ENCODE measurements at regions not wholly inside any gene's neighbourhood (a gene's known extent, or its start where the extent isn't known, plus 50 kb on each side); places are given as distances from the start of the nearest gene placed in this dataset.

DNA sequence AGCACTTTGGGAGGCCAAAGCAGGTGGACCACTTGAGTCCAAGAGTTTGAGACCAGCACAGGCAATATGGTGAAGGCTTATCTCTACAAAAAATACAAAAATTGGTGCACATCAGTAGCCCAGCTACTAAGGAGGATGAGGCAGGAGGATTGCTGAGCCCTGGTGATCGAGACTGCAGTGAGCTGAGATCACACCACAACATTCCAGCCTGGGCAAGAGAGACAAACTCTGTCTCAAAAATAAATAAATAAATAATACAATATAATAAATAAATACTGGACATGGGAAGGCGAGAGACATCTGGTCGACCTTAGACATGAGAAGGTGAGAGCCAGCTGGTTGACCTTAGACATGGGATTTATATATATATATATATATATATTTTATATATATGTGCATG lies 119.8 kb upstream of the SLC38A4 start:
- DNase-seq (ENCODE audit: low read depth) = no peak
- TF ChIP-seq, protein P1, sequence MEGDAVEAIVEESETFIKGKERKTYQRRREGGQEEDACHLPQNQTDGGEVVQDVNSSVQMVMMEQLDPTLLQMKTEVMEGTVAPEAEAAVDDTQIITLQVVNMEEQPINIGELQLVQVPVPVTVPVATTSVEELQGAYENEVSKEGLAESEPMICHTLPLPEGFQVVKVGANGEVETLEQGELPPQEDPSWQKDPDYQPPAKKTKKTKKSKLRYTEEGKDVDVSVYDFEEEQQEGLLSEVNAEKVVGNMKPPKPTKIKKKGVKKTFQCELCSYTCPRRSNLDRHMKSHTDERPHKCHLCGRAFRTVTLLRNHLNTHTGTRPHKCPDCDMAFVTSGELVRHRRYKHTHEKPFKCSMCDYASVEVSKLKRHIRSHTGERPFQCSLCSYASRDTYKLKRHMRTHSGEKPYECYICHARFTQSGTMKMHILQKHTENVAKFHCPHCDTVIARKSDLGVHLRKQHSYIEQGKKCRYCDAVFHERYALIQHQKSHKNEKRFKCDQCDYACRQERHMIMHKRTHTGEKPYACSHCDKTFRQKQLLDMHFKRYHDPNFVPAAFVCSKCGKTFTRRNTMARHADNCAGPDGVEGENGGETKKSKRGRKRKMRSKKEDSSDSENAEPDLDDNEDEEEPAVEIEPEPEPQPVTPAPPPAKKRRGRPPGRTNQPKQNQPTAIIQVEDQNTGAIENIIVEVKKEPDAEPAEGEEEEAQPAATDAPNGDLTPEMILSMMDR (IDR thresholded peaks at IDR 0.05; ENCODE audit: low read depth, low read length, missing control alignments) = no peak
- H3K4me3 ChIP-seq (ENCODE audit: low read depth, low read length) = no peak overlapping the region
- in situ Hi-C loops (cut with HindIII; ENCODE audit: low sequenced_read_pairs) = no loop called here

DNA sequence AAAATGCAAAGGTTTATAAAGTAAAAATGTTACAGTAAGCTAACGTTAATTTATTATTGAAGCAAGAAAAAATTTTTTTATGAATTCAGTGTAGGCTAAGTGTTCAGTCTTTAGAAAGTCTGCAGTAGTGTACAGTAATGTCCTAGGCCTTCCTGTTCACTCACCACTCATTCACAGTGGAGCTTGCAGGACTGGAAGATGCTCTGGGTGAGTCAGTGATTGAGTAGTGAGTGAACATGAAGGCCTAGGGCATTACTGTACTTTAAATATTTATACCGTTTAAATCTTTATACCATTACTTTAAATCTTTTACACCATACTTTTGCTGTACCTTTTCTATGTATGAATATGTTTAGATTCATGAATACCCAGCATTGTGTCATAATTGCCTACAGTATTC lies 120.3 kb upstream of the SLC38A4 start:
- H3K4me3 ChIP-seq (ENCODE audit: low read depth, low read length) = no peak overlapping the region
- no peak for DNase-seq (ENCODE audit: low read depth)
- TF ChIP-seq, protein P1 (IDR thresholded peaks at IDR 0.05; ENCODE audit: low read depth, low read length, missing control alignments) = no peak
- in situ Hi-C loops (cut with HindIII; ENCODE audit: low sequenced_read_pairs) = no loop called here

DNA sequence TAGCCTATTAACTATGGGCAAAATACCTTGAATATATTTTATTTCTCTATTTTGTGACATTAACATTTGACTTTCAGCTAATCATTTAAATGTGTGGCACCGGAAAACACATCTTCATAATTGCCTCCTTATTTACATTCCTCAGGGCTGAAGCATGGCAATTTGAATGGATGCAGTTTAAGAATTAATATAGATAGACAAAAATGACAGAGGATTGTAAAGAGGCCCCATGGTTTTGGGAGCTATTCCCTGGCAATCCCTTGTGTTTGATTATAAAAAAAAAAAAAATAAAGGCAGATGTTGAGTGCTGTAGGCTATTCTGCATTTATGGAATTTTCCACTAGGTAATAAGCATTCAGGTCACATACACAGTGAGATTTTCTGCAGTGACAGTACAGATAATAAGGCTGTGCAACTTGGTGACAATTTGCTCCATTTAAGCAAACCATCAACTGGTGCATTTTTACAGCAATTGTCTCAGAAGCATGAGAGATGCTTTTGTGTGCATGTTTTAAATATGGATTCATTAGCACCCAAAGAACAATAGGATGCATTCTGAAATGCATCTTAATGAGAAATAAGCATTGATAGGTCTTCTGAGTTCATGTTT lies 123.2 kb upstream of the SLC38A4 start:
- TF ChIP-seq, protein P1 (IDR thresholded peaks at IDR 0.05; ENCODE audit: low read depth, low read length, missing control alignments) = no peak
- H3K4me3 ChIP-seq (ENCODE audit: low read depth, low read length) = no peak overlapping the region
- in situ Hi-C loops (cut with HindIII; ENCODE audit: low sequenced_read_pairs) = no loop called here
- no peak for DNase-seq (ENCODE audit: low read depth)

DNA sequence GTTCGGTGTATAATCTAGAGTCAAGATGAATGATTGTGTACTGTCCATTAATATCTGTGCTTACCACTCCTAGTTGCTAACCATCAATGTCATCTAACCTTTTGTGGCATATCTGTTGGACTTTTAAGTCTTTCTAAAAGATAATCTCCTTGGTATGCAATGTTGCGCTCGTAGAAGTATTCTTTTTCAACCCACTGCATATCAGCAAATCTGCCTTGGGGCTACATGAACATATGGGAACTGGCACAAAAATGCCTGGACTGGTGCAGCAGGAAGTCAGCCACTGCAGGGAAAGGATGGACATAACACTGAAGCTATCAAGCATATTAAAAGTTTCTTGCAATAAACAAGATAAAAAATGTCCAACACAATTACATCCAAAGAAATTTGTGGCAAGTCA lies 124.3 kb upstream of the SLC38A4 start:
- in situ Hi-C loops (cut with HindIII; ENCODE audit: low sequenced_read_pairs) = no loop called here
- TF ChIP-seq, protein P1 (IDR thresholded peaks at IDR 0.05; ENCODE audit: low read depth, low read length, missing control alignments) = no peak
- no peak for DNase-seq (ENCODE audit: low read depth)
- no peak overlapping the region for H3K4me3 ChIP-seq (ENCODE audit: low read depth, low read length)

DNA sequence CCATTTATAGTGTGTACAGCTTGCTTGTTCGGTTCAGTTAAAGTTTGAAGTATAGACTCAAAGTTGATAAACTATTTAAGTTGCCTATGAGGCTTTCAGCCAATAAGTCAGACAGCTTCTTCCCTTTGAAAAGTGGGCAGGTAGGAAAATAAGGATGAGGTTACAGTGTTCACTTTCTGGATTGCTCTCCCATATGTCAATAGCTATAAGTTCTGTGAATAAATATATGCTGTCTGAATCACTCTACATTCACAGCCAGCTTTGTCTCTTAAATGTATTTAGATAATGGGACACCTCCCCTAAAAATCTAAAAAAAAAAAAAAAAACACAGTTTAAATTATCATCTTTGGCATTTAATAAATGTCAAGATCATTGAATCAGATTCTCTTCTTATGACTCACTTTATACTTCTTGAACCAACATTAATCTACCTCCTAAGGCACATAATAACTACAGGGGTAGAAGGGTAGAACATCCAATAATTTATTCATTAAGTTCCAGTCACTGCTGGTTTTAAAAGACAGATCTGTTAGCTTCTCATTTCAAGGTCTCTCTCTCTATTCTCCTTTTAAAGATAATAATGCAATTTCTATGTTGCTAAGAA lies 126.4 kb upstream of the PCED1B start:
- in situ Hi-C loops (cut with HindIII; ENCODE audit: low sequenced_read_pairs) = no loop called here
- TF ChIP-seq, protein P1 (IDR thresholded peaks at IDR 0.05; ENCODE audit: low read depth, low read length, missing control alignments) = no peak
- no peak for DNase-seq (ENCODE audit: low read depth)
- no peak overlapping the region for H3K4me3 ChIP-seq (ENCODE audit: low read depth, low read length)

DNA sequence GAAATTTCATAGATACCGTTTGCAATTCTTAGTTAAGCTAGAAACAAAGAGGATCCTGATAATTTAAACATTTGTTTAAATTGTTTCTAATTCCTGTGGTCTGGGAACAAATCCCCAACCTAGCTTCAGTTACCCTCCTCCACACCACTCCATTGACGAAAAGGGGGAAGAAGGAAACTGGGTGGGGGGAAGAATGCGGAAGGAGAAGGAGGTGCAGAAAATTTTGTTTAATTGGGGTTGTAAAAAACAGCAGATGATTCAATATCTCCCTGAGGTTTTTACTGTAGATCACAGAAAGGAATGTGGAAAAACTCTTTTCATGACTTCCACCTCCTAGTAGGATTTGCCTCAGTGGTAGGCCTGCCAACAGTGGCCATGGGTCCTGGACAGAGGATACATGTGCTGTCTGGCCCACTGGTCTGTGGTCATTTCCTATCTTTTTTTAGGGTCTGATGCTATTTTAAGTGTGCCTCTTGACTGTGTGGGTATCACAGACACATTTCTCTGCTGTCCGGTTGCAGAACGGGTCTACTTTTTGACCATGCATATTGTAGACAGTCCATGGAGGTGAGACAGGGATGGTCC lies 122.9 kb upstream of the PCED1B start:
- TF ChIP-seq, protein P1 (IDR thresholded peaks at IDR 0.05; ENCODE audit: low read depth, low read length, missing control alignments) = no peak
- in situ Hi-C loops (cut with HindIII; ENCODE audit: low sequenced_read_pairs) = no loop called here

More for the DNA sequence above, 122.9 kb upstream of the PCED1B start:
- DNase-seq (ENCODE audit: low read depth) = no peak
- no peak overlapping the region for H3K4me3 ChIP-seq (ENCODE audit: low read depth, low read length)
